ENCODE measurements at regions not wholly inside any gene's neighbourhood (a gene's known extent, or its start where the extent isn't known, plus 50 kb on each side); places are given as distances from the start of the nearest gene placed in this dataset.

GRCh38 chr10:46230615-46231014 is 56.2 kb upstream of the ANTXRL start:
- TF ChIP-seq CTCF (IDR thresholded peaks at IDR 0.05) = no peak
- no peak for TF ChIP-seq POLR2A (IDR thresholded peaks at IDR 0.05)
